Memory B cell (primary cell): ENCODE measurements at regions not wholly inside any gene's neighbourhood (a gene's known extent, or its start where the extent isn't known, plus 50 kb on each side); places are given as distances from the start of the nearest gene placed in this dataset.

ENCODE experiments used
- ATAC-seq: fragments of 150-1000 bp; cut with Tn5 transposase; 2 replicates; pipeline ENCODE4 v1.10.0; 2021; ENCODE audit warnings: low read depth, mild to moderate bottlenecking, moderate library complexity
- DNase-seq, 2 donors: peaks; one replicate each; pipeline ENCODE4 v3.0.0; 2022; ENCODE audit warnings: low spot score in 2 of 2
- H3K27ac Mint-ChIP-seq: one replicate; pipeline ENCODE4 v1.8.0; 2022; ENCODE audit warnings: mild to moderate bottlenecking, moderate library complexity, mixed read lengths
- H3K27me3 Mint-ChIP-seq: one replicate; pipeline ENCODE4 v1.8.0; 2022; ENCODE audit warnings: mixed read lengths
- H3K36me3 Mint-ChIP-seq: one replicate; pipeline ENCODE4 v1.8.0; 2022; ENCODE audit warnings: mild to moderate bottlenecking, mixed read lengths
- H3K4me1 Mint-ChIP-seq: one replicate; pipeline ENCODE4 v1.8.0; 2022; ENCODE audit warnings: mixed read lengths
- H3K4me3 Mint-ChIP-seq: one replicate; pipeline ENCODE4 v1.8.0; 2022; ENCODE audit warnings: mild to moderate bottlenecking, moderate library complexity, mixed read lengths
- H3K9me3 Mint-ChIP-seq: one replicate; pipeline ENCODE4 v1.8.0; 2022; ENCODE audit warnings: mixed read lengths

DNA sequence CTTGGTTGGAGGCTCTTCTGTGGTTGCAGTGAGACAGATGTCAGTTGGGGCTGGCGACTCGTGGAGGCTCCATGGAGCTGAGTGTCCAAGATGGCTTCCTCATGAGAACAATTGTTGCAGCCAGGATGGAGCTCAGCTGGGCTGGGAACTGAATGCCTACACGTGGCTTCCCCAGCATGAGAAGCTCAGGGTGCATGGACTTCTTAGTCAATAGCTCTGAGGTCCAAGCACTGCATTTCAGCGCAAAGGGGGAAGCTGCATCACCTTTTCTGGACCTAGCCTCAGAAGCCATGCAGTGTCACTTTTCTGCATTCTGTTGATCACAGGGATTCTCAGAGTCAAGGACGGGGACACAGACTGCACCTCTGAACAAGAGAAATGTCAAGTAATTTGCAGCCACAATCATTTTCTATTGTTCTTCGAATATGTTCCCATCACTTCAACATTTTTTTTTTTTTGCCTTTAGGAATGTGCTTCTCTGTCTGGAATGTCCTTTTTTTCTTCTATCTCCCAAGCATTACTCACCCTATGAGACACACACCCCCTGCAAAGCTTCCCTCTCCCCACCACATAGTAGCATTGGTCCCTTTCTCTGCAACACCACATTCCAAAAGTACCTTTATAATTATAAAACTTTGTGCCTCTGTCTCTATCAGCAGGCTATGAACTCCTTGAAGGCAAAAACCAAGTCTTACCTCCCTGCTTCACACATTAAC, 57.5 kb upstream of the STK32A start:
- Mint-ChIP-seq H3K27ac (no peak overlapping the region), H3K9me3 (peaks cover 3% of the 10 kb centered on the region), H3K36me3 (no peaks in the 10 kb centered on the region), H3K27me3 (no peaks in the 10 kb centered on the region), H3K4me3 (no peak overlapping the region), H3K4me1 (no peaks in the 10 kb centered on the region)
- no peak for ATAC-seq
- no peak for DNase-seq

DNA sequence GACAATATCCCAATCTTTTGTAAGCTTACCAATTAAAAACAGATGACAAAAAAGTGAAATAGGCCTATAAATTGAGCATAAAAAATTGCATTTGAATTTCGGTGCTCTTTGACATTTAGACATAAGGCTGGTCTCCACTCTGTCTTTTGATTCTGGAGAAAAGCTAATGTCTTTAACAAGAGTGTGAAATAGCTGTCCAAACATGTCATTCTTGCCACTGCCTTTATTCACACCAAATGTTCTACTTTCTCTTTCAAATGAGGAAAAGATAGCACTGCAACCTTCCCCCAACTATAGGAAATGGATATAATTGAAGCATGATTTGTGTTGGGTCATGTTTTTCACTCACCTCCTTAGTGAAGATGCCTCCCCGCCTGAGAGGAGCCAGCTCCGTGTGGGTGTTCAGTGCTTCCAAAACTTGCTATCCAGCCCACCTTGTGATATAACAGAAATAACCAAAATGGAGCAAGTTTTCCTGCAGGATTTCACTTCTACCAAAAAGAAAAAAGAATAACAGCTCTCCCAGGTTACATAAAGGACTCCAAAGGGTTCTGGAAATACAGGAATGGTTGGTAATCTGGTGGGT, 55.2 kb upstream of the STK32A start:
- no peak for DNase-seq
- ATAC-seq = no peak
- H3K36me3 Mint-ChIP-seq = no peaks in the 10 kb centered on the region

DNA sequence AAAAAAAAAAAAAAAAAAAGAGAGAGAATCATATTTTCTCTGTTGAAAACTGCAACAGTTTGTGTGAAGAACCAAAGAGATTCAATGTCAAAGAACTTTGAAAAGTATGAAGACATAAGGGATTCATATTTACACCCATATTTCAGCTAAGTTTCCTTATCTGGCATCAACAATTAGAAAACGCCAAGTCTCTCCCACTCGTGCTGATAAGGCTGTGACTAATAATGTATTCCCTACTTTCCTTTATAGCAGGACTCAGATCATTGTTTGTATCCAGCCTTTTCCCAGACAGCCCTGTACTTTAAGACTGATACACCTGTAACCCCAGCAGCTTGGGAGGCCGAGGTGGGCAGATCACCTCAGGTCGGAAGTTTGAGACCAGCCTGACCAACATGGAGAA, 54.1 kb upstream of the STK32A start:
- no peak for DNase-seq
- Mint-ChIP-seq H3K9me3 (peaks cover 2% of the 10 kb centered on the region), H3K4me3 (no peak overlapping the region), H3K4me1 (no peaks in the 10 kb centered on the region), H3K27ac (no peak overlapping the region), H3K27me3 (no peaks in the 10 kb centered on the region), H3K36me3 (no peaks in the 10 kb centered on the region)
- ATAC-seq = no peak

More for the DNA sequence above, 55.2 kb upstream of the STK32A start:
- Mint-ChIP-seq H3K4me3 (no peak overlapping the region), H3K9me3 (peaks cover 2% of the 10 kb centered on the region), H3K27me3 (no peaks in the 10 kb centered on the region), H3K4me1 (no peaks in the 10 kb centered on the region), H3K27ac (no peak overlapping the region)
